Suppressor macrophage (primary cell): ENCODE measurements at regions not wholly inside any gene's neighbourhood (a gene's known extent, or its start where the extent isn't known, plus 50 kb on each side); places are given as distances from the start of the nearest gene placed in this dataset.
A peak's percentile ranks its signal among the peaks of the same experiment; 100 is the strongest.
"Not testable (repeated sequence)": the region's sequence is repeated elsewhere in the genome, so short reads cannot be mapped to it uniquely, and the experiment has no call there.

ENCODE experiments used
- DNase-seq, 4 experiments: peaks; one replicate each; pipeline ENCODE4 v3.0.0-alpha.2; 2020 to 2022

DNA sequence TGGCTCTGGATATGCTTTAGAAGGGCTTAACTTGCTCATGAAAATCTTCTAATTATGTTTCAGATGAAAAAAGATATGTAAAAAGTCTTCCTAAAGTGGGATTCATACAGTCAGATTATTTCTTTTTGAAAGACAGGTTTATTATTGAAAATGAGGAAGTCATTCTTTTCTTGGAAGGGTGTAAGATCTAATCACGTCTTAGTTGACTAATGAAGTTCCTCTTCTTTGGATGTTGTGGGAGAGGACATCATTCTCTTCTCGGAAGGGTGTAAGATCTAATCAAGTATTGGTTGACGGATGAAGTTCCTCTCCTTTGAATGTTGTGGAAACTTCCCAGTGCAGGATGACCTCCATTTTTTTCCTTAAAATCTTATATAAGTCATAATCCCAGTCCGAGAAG is 74.9 kb downstream of the ALG10 start:
- peak in 2 of 4 experiments; percentile 16 for DNase-seq

DNA sequence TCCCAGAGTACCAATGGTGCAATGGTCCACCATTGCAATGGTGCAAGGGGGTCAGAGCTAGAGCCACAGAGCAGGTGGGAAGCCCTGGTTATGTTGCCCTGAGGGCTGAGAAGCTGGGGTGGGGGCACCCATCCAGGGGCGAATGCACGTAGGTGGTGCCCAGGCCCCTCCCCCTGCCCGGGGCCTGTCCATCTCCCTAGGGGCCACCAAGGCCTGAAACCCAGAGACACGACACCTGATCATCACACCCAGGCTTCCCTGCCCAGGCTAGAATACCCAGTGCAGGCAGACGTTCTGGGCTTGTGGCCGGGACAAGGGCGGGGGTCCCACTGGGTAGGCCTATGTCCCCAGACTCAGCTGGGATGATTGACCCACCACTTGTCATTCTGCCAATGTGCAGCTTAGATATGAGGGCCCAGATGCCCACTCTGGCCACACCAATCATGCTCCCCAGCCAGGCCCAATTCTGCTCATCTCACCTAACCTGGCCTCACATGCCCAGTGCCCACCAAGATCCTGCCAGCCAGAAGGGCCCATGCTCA is 83.2 kb downstream of the ALG10 start:
- no peak for DNase-seq

DNA sequence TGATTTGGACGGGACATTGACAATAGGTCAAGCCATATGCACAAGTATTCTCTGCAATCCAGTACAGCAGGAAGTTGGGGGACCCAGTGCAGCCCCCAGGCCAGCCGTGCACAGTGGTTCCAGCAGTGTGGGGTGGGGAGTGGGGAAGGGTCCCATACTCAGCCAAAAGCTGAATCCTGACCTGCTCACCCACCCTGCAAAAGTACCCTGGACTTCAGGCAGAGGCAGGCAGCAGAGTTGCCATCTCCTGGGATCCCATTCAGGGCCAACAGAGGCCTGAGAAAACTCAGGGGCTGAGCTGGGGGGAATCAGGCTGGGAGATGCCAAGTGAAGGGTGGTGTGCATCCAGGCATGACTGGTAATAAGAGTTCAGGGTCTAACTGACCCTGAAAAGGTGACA is 83.9 kb downstream of the ALG10 start:
- DNase-seq: no peak

DNA sequence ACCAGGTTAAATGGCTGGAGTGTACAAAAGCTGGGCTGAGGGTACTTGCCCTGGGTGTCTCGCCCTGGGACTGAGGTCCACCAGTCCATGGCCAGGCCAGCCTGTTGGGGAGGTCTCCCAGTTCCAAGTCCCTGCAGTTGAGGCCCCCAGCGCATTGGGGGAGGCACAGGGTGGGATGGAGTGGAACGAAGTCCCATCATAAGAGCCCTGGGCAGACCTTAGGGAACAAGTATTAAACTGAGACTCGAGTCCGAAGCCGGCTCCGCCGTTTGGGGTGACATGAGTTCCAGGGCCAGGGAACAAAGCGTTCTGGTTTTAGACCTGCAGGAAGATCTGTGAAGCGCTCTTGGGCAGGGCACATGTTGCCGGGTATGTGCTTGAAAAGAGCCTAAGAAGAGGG is 84.7 kb downstream of the ALG10 start:
- no peak for DNase-seq

DNA sequence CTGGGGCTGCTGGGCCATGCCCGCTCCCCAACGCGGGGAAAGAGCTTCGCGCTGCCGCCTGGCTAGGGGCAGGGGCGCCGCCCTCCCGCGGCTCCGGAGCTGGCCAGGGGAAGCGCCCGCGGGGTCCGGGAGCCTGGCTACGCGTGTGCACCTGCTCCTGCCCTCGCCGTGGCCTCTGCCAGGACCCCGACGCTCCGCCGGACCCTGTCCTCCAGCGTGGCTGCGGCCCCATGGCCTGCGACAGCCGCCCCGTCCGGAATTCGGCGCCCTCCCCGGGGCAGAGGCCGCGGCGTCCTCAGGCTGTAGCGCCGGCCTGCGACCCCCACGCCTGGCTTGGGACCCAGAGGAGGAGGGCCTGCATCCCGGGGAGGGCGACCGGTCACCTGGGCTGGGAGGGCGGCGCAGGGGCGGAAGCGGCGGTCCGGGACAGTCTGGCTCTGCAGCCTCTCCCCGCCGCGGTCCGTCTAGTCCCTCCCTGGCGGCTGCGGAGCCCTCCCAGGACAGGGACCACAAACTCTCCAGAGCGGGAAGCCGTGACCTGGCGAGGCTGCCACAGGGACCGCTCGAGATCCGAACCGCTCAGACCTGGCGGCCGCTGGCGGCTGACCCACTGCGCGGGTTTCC is 85.6 kb downstream of the ALG10 start:
- DNase-seq: no peak

DNA sequence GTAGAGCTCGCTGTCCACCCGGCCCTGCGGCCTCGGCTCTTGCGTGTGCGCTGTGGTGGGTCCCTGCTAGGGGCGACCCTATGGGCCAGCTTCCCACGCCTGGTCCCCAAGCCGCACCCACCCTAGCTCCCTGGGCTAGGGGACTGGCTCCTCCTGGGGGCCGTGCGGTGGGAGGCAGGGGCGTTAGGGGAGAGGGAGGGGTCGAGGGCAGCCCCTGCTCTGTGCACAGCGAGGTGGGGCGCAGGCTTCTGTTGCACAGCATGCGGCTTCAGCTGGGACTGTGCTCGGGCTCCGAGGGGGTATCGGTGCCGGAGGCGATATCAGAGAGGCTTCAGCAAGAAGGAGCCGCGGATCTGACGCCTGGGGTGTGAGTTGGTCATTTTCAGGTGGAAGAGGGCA is 86.1 kb downstream of the ALG10 start:
- no peak for DNase-seq

DNA sequence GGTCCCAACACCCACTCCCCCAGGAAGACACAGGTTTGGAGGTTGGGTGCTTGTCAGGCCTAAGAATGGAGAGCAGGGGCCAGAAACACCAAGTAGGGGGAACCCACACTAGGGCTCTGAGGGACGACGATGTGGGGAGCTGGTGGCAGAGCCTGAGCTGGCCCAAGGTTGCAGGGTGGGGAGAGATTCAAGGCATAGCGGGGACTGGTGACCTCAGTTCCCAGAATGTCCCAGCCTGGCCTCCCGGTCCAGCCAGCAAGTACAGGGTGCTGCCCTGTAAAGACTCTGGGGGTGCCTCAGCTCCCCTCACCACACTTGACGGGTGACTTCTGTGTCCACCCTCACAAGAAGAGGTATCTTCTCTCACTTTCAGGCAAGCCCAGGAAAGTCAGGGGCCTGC is 86.7 kb downstream of the ALG10 start:
- DNase-seq: no peak

DNA sequence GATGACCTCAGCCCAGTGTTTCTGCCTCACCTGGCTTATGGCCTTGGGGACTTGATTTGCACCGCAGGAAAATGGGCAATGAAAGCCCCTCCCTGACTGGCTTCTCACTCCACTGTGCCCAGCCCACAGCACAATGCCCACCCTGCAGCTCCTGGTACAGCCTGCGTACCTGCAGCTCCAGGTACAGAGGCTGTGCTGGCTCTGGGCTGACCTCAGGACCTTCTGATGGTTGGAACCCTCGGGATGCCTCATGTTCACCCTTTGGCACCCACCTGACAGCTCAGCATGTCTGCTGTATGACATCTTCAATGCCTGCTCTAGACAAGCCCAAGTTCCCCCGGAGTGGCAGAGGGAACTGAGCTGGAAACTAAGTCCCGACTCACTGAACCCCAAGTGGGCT is 87.1 kb downstream of the ALG10 start:
- no peak for DNase-seq

DNA sequence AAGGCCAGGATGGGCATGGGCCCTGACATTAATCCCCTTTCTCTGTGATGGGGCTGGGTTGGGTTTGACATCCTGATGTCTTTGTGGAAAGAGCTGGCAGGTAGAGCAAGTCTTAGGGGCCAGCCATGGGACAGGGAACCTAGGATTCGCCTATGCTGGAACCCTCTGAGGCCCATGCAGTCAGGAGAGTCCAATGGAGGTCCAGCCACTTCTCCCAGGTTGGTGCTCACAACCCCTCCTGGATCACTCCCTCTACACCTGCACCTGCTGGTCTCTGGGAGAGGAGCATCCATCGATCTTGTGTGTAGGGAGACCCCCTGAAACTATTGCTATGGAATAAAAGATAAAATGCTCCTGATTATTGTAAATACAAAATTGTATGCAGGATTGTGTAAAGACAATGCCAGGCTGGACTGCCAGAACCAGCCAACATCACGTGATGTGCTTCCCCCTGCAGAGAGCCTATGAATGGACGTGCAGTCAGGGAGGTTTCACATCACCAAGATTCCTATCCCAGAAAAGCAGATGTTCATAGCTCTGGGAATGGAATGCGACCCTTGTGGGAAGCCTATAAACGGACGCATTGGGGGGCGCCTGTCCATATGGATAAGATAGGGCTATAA is 87.7 kb downstream of the ALG10 start:
- not testable (repeated sequence) for DNase-seq

DNA sequence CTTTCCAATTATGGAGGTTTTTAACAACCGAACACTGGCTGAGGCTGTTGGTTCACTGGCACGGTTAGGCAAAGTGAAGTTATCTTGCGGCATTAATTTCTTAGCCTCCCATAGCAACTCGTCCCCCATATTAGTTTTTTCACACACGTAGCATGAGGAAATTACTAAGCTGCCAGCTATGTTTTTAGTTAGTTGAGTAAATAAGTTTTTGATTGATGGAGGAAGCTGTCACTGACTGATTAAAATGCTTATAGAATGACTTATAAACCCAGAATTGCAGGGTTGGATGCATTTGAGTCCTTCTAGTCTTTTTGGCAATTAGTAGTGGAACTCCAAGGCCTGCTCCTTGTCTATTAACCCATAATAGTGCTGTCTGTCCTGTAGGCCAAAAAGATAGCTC is 97.1 kb downstream of the ALG10 start:
- no peak for DNase-seq

DNA sequence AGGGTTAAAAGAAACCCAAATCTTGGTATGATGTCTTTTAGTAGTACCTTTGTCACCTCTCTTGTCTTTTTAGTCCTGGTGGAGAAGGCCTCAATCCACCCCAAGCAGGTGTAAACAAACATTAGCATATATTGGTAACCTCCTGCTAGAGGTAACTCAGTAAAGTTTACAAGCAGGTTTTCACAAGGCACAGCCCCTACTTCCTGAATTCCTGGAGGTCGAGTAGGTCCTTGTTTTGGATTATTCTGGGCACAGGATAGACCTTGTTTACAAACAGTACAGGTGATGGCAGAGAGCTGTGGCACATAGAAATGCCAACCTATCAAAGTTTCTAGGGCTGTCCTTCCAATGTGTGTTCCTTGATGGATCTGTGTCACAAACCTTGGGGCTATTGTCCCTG is 99.1 kb downstream of the ALG10 start:
- DNase-seq: no peak

DNA sequence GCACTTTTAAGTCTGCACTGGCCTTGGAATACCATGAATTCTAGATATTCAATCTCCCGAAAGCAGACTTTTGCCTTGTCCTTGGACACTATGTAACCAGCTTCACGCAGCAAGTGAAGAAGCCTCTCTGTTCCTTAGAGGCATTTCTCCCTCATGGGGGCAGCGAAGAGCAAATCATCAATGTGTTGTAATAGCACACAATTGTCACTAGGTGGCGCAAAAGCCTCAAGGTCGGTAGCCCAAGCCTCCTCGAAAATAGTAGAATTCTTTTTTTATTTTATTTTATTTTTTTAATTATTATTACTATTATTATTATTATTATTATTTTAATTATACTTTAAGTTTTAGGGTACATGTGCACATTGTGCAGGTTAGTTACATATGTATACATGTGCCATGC is 100.8 kb downstream of the ALG10 start:
- DNase-seq: peak; percentile 61 to 78 (median 71)

DNA sequence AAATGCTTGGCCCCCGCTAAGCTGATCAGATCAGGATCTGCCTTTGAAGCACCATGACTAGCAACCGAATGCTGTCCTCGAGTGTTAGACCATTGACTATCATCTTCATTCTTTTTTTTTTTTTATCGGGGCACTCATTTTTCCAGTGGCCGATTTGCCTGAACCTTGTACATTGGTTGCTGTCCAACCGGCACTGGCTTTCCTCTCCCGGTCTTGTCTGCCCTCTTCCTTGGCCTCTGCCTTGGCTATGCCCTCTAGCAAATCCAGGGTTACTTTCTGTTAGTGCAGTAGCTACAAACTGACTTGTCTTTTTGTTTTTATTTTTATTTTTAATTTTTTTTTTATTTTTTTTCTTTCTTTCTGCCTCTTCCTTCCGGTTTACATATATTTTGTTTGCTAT is 102.3 kb downstream of the ALG10 start:
- DNase-seq: no peak

DNA sequence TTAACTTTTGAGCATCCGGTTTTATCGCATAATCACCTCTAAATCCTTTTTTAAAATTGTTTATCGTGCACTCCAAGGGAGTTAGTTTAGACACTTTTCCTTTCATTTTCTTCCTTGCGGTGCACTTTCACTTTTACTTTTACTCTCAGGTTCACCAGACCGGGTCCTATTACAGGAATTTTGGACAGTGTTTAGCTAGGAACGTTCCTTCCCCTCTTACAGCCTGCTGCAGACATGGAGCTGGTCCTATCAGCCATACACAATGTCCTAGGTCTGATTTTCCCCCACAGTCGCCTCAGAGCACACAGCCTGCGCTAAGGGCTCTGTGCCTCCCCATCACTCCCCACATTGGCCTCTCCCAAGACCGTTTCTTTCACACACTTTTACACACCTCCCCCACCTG is 103.9 kb downstream of the ALG10 start:
- DNase-seq: peak in 1 of 4 experiments; percentile 14

DNA sequence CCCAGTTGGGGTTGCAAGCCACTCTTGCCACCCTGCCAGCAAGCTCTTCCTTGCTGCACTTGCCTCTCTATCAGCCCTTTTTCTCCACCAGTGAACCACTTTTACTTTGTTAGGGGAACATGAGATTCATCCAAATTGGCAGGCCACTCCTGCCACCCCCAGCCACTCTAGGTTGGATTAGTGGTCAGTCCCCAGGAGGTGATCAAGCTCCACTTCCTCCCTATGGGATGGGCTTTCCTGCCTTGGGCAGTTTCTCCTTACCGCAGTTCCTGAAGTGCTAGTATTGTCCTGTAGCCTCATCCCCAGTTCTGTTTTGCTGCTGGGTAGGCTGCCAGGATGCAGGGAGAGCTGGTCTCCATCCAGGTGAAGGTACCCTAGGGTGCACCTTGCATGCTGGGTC is 104.5 kb downstream of the ALG10 start:
- no peak for DNase-seq

DNA sequence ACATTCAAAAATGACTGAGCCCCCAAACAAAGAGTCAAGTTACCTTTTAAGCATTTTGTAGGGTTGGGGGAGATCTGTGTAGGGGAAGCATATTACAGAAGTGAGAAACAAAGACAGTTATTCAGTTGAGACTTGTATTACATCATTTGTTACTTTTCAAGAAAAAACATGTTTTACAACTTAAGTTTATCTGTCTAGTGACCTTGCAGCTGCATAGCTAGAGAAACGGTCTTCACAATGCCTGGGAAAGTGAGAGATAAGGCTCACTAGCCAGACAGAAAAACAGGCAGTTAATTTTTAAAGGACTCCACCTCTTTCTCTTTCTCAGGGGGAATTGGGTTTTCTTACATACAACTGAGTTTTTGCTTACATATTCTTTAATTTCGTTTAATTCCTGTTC is 105.1 kb downstream of the ALG10 start:
- not testable (repeated sequence) for DNase-seq

DNA sequence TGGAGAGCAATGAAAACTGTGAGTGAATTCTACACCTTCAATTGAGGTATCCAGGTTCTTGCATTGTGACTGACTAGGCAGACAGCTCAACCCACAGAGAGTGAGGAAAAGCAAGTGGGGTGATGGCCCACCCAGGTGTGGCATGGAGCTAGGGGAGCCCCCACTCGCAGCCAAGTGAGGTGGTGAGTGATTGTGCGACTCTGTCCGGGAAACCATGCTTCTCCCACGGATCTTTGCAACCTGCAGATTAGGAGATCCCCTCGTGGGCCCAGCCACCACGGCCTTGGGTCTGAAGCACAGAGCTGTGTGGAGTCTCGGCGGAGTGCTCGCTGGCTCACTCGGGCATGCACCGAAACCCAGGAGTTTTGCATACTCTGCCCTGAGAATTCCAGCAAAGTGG is 120.1 kb downstream of the ALG10 start:
- DNase-seq: no peak

DNA sequence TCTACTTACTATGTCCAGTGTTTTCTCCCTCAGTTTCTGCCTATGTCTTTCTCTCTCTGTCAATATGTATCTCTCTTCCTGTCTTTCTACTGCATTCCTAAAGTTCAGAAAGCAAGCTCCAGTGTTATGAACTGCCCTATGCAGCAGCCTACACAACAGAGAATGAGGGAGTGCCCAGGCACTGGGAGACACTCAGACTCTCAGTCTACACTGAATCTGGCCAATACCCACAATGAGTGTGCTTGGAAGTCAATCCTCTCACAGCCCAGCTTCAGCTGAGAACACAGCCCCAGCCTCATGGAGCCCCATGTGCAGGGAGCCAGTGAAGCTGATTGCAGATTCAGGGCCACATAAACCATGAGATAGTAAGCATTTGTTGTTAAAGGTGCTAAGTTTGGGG is 128.7 kb downstream of the ALG10 start:
- no peak for DNase-seq

DNA sequence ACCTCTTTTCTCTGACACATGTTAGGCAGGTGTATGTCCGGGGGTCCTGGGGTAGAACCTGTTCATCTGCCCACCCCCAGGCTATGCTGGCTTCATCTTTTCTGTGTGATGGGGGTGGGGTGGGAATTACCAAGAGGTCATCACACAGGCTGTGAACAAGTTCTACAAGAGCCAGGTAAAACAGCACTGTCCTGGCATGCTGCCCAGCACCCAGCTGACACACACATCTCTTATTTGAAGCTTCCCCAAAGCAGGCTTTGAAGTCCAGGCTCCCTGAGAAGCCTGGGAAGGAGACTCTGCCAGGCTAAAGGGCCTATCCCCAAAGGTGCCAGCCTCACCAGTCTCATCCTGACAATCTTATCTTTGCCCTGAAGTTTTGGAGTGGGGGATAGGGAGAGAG is 141.1 kb downstream of the ALG10 start:
- no peak for DNase-seq

DNA sequence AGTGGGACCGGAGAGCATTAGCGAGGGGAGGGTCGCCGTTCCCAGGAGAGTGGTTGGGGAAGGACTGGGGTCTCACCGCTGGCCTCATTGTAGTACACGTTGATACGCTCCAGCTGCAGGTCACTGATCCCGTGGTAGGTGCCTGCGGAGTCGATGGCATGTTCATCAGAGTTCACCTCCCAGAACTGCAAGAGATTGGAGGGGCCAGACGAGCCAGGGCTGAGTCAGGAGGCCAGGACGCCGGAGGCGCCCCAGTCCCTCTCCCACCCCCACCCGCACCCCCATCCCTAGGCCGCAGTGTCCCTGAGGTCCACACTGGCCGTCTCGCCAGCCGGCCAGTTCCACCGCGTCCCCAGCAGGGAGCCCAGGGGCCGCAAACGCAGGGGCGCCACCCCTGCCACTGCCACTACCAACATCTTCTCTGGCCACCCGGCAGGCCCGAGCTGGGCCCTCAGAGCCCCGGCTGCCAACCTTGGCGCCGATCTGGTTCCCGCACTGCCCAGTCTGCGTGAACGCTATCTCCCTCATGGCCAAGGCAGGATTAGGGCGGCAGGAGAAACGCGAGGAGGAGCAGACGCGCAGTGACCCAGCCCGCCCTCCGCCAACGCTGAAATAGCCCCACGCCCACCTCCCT is 144.2 kb downstream of the ALG10 start:
- DNase-seq: no peak

DNA sequence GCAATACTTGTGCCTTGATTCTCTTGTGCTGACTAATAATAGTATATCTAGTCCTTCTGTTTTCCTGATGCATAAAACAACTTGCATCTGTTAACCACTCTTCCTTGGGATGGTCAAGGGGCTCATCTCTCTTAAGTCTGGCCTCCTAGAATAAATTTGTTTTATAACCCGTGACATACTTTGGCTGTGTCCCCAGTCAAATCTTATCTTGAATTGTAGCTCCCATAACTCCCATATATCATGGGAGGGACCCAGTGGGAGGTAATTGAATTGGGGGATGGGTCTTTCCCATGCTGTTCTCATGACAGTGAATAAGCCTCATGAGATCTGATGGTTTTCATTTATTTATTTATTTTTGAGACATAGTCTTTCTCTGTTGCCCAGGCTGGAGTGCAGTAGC is 146.2 kb downstream of the ALG10 start:
- not testable (repeated sequence) for DNase-seq

DNA sequence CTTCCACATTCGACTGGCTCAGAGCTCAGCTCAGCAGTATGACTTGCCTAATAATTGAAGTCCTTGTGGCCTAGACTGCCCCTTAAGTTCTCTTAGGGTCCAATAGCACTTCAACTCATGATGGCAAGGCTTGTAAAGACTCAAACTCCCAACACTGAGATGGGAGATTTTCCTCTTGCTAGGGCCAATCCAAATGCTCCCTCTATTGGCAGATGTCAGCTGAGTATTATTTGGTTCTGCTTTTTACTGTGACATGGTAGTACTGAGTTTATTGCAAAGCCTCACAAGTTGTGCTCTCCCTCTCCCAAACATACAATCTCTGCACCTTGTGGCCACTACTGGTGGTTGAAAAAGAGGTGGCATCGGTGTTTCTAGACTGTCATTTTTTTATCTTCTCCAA is 164.2 kb downstream of the ALG10 start:
- peak in 1 of 4 experiments; percentile 10 for DNase-seq

DNA sequence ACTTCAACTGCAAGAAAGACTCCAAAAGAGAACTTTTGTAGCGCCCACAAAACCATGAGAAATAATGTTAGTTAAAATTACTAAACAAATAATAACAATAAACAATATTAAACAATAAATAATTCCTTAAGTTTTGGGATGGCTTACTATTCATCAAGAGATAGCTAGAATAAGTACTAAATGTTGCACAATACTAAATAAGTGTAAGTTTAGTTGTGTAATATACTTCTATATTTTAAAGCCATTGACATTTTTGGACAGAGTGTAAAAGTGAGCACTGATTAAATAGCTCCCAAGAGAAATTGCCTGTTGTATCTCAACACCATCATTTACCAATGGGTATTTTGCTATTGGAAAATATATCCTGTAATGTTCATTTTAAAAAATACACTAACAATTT is 166.7 kb downstream of the ALG10 start:
- DNase-seq: no peak

DNA sequence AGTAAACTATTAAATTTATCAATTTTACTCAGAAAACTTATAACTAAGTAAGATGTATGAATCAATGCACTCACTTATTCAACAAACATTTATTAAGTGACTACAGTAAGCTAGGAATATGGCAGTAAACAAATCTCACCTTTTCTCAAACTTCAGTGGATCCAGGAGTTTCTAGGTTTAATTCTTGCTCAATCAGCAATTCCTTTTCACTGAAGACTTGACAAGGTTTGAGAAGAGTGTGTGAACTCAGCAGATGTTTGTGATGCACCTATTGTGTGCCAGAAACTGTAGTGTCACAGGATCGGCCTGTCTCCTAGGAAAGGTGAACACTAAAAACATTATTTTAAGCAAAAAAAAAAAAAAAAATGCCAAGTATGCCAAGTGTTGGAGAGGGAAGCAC is 167.8 kb downstream of the ALG10 start:
- DNase-seq: no peak
